ENCODE measurements at regions not wholly inside any gene's neighbourhood (a gene's known extent, or its start where the extent isn't known, plus 50 kb on each side); places are given as distances from the start of the nearest gene placed in this dataset.

- Mint-ChIP-seq H3K4me3 (no peak overlapping the region), H3K9me3 (no peaks in the 10 kb centered on the region), H3K4me1 (ENCODE audit: unreplicated experiment) (no peaks in the 10 kb centered on the region), H3K36me3 (no peaks in the 10 kb centered on the region), H3K27ac (no peak overlapping the region), H3K27me3 (no peaks in the 10 kb centered on the region)
- DNase-seq (ENCODE audit: extremely low spot score, unreplicated experiment) = no peak
- no peak for TF ChIP-seq CTCF (conservative IDR thresholded peaks at IDR 0.05)
Measured at GRCh38 chr11:37560346-37560745, 962.3 kb upstream of the RAG2 start.

- DNase-seq (ENCODE audit: extremely low spot score, unreplicated experiment) = no peak
- Mint-ChIP-seq H3K4me3 (no peak overlapping the region), H3K27me3 (no peaks in the 10 kb centered on the region), H3K9me3 (no peaks in the 10 kb centered on the region), H3K36me3 (no peaks in the 10 kb centered on the region), H3K27ac (no peak overlapping the region), H3K4me1 (ENCODE audit: unreplicated experiment) (no peaks in the 10 kb centered on the region)
- no peak for TF ChIP-seq CTCF (conservative IDR thresholded peaks at IDR 0.05)
Measured at GRCh38 chr11:37558619-37559210, 960.7 kb upstream of the RAG2 start.

- Mint-ChIP-seq H3K4me1 (ENCODE audit: unreplicated experiment) (no peaks in the 10 kb centered on the region), H3K9me3 (no peaks in the 10 kb centered on the region), H3K36me3 (no peaks in the 10 kb centered on the region), H3K27me3 (no peaks in the 10 kb centered on the region), H3K27ac (no peak overlapping the region), H3K4me3 (no peak overlapping the region)
- DNase-seq (ENCODE audit: extremely low spot score, unreplicated experiment) = no peak
- TF ChIP-seq CTCF (conservative IDR thresholded peaks at IDR 0.05) = no peak
Measured at GRCh38 chr11:37557990-37558389, 960.0 kb upstream of the RAG2 start.

- no peak for DNase-seq (ENCODE audit: extremely low spot score, unreplicated experiment)
- no peak overlapping the region for H3K4me3 Mint-ChIP-seq
- TF ChIP-seq CTCF (conservative IDR thresholded peaks at IDR 0.05) = no peak
- H3K27me3 Mint-ChIP-seq = no peaks in the 10 kb centered on the region
- no peaks in the 10 kb centered on the region for H3K36me3 Mint-ChIP-seq
- H3K9me3 Mint-ChIP-seq = no peaks in the 10 kb centered on the region
- no peaks in the 10 kb centered on the region for H3K4me1 Mint-ChIP-seq (ENCODE audit: unreplicated experiment)
- no peak overlapping the region for H3K27ac Mint-ChIP-seq
Measured at GRCh38 chr11:37552284-37552683, 954.2 kb upstream of the RAG2 start.

GRCh38 chr11:37544491-37544890, 946.5 kb upstream of the RAG2 start:
- Mint-ChIP-seq H3K36me3 (no peaks in the 10 kb centered on the region), H3K27ac (no peak overlapping the region), H3K4me1 (ENCODE audit: unreplicated experiment) (no peaks in the 10 kb centered on the region), H3K9me3 (no peaks in the 10 kb centered on the region), H3K27me3 (no peaks in the 10 kb centered on the region), H3K4me3 (no peak overlapping the region)
- no peak for TF ChIP-seq CTCF (conservative IDR thresholded peaks at IDR 0.05)
- no peak for DNase-seq (ENCODE audit: extremely low spot score, unreplicated experiment)

GRCh38 chr11:37533830-37534229, 935.8 kb upstream of the RAG2 start:
- no peak for DNase-seq (ENCODE audit: extremely low spot score, unreplicated experiment)
- no peak overlapping the region for H3K4me3 Mint-ChIP-seq
- H3K27me3 Mint-ChIP-seq = no peaks in the 10 kb centered on the region
- H3K4me1 Mint-ChIP-seq (ENCODE audit: unreplicated experiment) = no peaks in the 10 kb centered on the region
- H3K36me3 Mint-ChIP-seq = no peaks in the 10 kb centered on the region
- H3K27ac Mint-ChIP-seq = no peak overlapping the region
- no peak for TF ChIP-seq CTCF (conservative IDR thresholded peaks at IDR 0.05)
- H3K9me3 Mint-ChIP-seq = peaks cover 6% of the 10 kb centered on the region
